PC-9 (cell line): ENCODE measurements at regions not wholly inside any gene's neighbourhood (a gene's known extent, or its start where the extent isn't known, plus 50 kb on each side); places are given as distances from the start of the nearest gene placed in this dataset.

Experiments used
- CTCF ChIP-seq: fragments of 200-600 bp; sonication (generic); conservative IDR thresholded peaks from 2 replicates; pipeline ENCODE4 v1.6.1; 2017; ENCODE audit warnings: mixed run types, antibody characterized with exemption, mild to moderate bottlenecking, moderate library complexity
- EZH2 ChIP-seq: fragments of 200-600 bp; sonication (generic); IDR thresholded peaks from 2 replicates; pipeline ENCODE4 v1.8.0; 2017; ENCODE audit warnings: antibody characterized with exemption, low read depth

GRCh38 chr1:19554090-19554489 lies 68.8 kb upstream of the CAPZB start:
- TF ChIP-seq CTCF = no peak
- no peak for TF ChIP-seq EZH2
